Left ventricle myocardium inferior (tissue), 1 donor: ENCODE measurements at regions not wholly inside any gene's neighbourhood (a gene's known extent, or its start where the extent isn't known, plus 50 kb on each side); places are given as distances from the start of the nearest gene placed in this dataset.
"Not testable (repeated sequence)": the region's sequence is repeated elsewhere in the genome, so short reads cannot be mapped to it uniquely, and the experiment has no call there.

Experiments used
- DNase-seq: peaks from one replicate; pipeline ENCODE4 v3.0.0-alpha.2; 2020
- H3K27ac ChIP-seq: fragments of 200-600 bp; replicated peaks from 2 replicates; pipeline ENCODE4 v1.8.0; 2021
- H3K27me3 ChIP-seq: fragments of 200-600 bp; 2 replicates; pipeline ENCODE4 v1.8.0; 2021; ENCODE audit warnings: low read depth
- H3K36me3 ChIP-seq: fragments of 200-600 bp; 2 replicates; pipeline ENCODE4 v1.8.0; 2021
- H3K4me1 ChIP-seq: fragments of 200-600 bp; 2 replicates; pipeline ENCODE4 v1.8.0; 2021
- H3K4me3 ChIP-seq: fragments of 200-600 bp; 2 replicates; pipeline ENCODE4 v1.8.0; 2021; ENCODE audit warnings: mild to moderate bottlenecking, moderate library complexity
- H3K9me3 ChIP-seq: fragments of 200-600 bp; replicated peaks from 2 replicates; pipeline ENCODE4 v1.8.0; 2021
- CTCF ChIP-seq: fragments of 200-600 bp; IDR thresholded peaks from 2 replicates; pipeline ENCODE4 v1.8.0; 2021; ENCODE audit warnings: antibody characterized with exemption, mild to moderate bottlenecking, borderline replicate concordance
- intact Hi-C: fragments of 100-400 bp; cut with micrococcal nuclease; formaldehyde crosslinking; loops from one replicate; pipeline ENCODE4 v1.11.0; 2022
- donor health status: DM: no; HTN: yes; CAD: no; lungs with severe emphysema.

GRCh38 chrX:45554736-45555135 is 354.1 kb upstream of the DIPK2B start:
- Histone ChIP-seq H3K9me3 (no peaks in the 10 kb centered on the region), H3K27me3 (no peaks in the 10 kb centered on the region), H3K4me1 (no peaks in the 10 kb centered on the region), H3K27ac (no peak overlapping the region), H3K4me3 (no peak overlapping the region), H3K36me3 (no peaks in the 10 kb centered on the region)
- no peak for TF ChIP-seq CTCF
- intact Hi-C loops: no loop called here
- no peak for DNase-seq

GRCh38 chrX:45553417-45553816 is 352.7 kb upstream of the DIPK2B start:
- Histone ChIP-seq H3K27me3 (no peaks in the 10 kb centered on the region), H3K9me3 (no peaks in the 10 kb centered on the region), H3K4me1 (no peaks in the 10 kb centered on the region), H3K4me3 (no peak overlapping the region), H3K36me3 (no peaks in the 10 kb centered on the region), H3K27ac (no peak overlapping the region)
- no peak for TF ChIP-seq CTCF
- intact Hi-C loops: no loop called here
- DNase-seq: no peak

DNA sequence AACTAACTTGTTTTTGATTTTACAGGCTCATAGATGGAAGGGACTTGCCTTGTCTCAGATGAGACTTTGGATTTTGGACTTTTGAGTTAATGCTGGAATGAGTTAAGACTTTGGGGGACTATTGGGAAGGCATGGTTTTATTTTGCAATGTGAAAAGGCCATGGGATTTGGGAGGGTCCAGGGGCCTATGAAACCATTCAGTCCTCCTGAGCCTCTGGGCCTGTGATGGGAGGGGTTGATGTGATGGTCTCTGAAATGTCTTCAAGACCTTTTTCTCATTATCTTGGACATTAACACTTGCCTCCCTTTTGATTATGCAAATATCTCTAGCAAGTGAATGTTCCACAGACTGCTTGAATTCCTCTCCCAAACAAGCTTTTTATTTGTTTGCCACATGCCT is 346.0 kb upstream of the DIPK2B start:
- peaks cover 10% of the 10 kb centered on the region for H3K9me3 ChIP-seq
- intact Hi-C loops, H3K27me3 ChIP-seq, H3K4me3 ChIP-seq, H3K27ac ChIP-seq, H3K36me3 ChIP-seq, H3K4me1 ChIP-seq, DNase-seq: not testable (repeated sequence)

- intact Hi-C loops: no loop called here
- H3K27ac ChIP-seq: no peak overlapping the region
- no peaks in the 10 kb centered on the region for H3K4me1 ChIP-seq
- H3K36me3 ChIP-seq: no peaks in the 10 kb centered on the region
- DNase-seq: no peak
- no peaks in the 10 kb centered on the region for H3K27me3 ChIP-seq
- no peaks in the 10 kb centered on the region for H3K9me3 ChIP-seq
- TF ChIP-seq CTCF: no peak
- H3K4me3 ChIP-seq: no peak overlapping the region
Measured at GRCh38 chrX:45540181-45540580, 339.5 kb upstream of the DIPK2B start.

GRCh38 chrX:45537936-45538335 is 337.3 kb upstream of the DIPK2B start:
- Histone ChIP-seq H3K36me3 (no peaks in the 10 kb centered on the region), H3K4me1 (no peaks in the 10 kb centered on the region), H3K9me3 (no peaks in the 10 kb centered on the region), H3K27me3 (no peaks in the 10 kb centered on the region), H3K4me3 (no peak overlapping the region), H3K27ac (no peak overlapping the region)
- TF ChIP-seq CTCF: no peak
- intact Hi-C loops: no loop called here
- DNase-seq: no peak

DNA sequence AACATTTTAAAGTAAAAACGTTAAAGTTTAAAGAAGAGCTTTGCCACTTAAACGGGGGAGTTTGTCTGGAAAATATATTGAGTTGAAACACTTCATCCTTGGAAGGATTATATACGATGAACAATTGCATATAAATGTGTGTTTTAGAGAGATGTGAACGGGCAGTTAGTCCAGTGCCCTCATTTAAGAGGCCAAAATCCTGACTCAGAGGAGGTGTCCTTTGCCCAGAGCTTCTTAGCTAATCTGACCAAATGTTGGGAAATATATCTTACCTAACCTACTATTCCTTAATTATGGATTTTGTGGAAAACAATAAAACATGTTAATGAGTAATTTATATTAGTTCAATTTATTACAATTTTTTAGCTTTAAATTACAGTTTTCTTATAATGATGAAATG is 327.2 kb upstream of the DIPK2B start:
- TF ChIP-seq CTCF: no peak
- no peaks in the 10 kb centered on the region for H3K9me3 ChIP-seq
- H3K4me3 ChIP-seq: no peak overlapping the region
- no peak overlapping the region for H3K27ac ChIP-seq
- H3K27me3 ChIP-seq: no peaks in the 10 kb centered on the region
- no peak for DNase-seq
- H3K4me1 ChIP-seq: no peaks in the 10 kb centered on the region
- intact Hi-C loops: no loop called here
- H3K36me3 ChIP-seq: no peaks in the 10 kb centered on the region
